ENCODE measurements at regions not wholly inside any gene's neighbourhood (a gene's known extent, or its start where the extent isn't known, plus 50 kb on each side); places are given as distances from the start of the nearest gene placed in this dataset.
"Not testable (repeated sequence)": the region's sequence is repeated elsewhere in the genome, so short reads cannot be mapped to it uniquely, and the experiment has no call there.

DNA sequence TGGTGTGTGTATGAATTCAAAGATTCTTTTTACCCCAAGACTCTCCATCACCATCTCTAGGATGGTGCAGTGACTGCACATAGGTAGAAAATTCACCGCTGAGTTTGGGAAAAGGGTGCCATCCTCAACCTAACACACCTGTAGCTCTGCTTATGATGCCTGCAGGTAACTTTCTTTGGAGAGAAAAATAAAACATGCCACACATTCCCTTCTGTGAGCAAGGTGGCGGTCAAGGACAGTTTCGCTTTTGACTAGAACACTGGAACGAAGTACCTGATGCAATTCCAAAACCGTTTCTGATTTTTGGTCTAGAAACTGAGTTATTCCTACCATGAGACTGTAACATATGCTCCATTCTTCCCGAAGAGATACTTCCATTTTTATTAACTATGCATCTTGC, 205.6 kb downstream of the FGFR2 start:
- Histone ChIP-seq H3K4me2 (ENCODE audit: control insufficient read depth, extremely low read depth, insufficient read depth, low read depth, low read length) (peak overlapping the region; percentile 1), H3K79me2 (ENCODE audit: control insufficient read depth, insufficient read depth, low read length) (no peaks in the 10 kb centered on the region), H3K9ac (ENCODE audit: control insufficient read depth, extremely low read depth, insufficient read depth, low read length) (no peak overlapping the region), H2AFZ (ENCODE audit: control insufficient read depth, low read length) (peak overlapping the region; percentile 22), H3K36me3 (ENCODE audit: control insufficient read depth in 2 of 2, extremely low read depth in 1 of 2, insufficient read depth in 2 of 2, low read length in 2 of 2) (no peaks in the 10 kb centered on the region), H3K27ac (ENCODE audit: control insufficient read depth, insufficient read depth, low read length) (no peak overlapping the region), H3K4me1 (ENCODE audit: control insufficient read depth, extremely low read depth, insufficient read depth, low read length) (no peaks in the 10 kb centered on the region), H3K9me1 (ENCODE audit: control insufficient read depth, extremely low read depth, insufficient read depth, low read length) (no peaks in the 10 kb centered on the region), H3K9me3 (ENCODE audit: control insufficient read depth, low read depth, low read length) (no peaks in the 10 kb centered on the region), H4K20me1 (ENCODE audit: control insufficient read depth, extremely low read depth, insufficient read depth, low read length) (no peaks in the 10 kb centered on the region), H3K4me3 (ENCODE audit: control insufficient read depth in 2 of 3, extremely low read depth in 1 of 3, insufficient read depth in 2 of 3, low read depth in 1 of 3, low read length in 3 of 3) (no peak overlapping the region), H3K27me3 (ENCODE audit: control insufficient read depth, extremely low read depth, insufficient read depth, low read length) (no peaks in the 10 kb centered on the region)
- TF ChIP-seq EZH2 (IDR thresholded peaks at IDR 0.05; ENCODE audit: low read length) (no peak), CTCF (optimal IDR thresholded peaks at IDR 0.05 in 1 of 3, IDR thresholded peaks at IDR 0.05 in 1 of 3, conservative IDR thresholded peaks at IDR 0.05 in 1 of 3; ENCODE audit: extremely low read depth in 1 of 3, insufficient read depth in 2 of 3, low read length in 3 of 3) (no peak)
- dilution Hi-C loops (cut with MboI; ENCODE audit: extremely low pct_ligation_motif_present, low sequenced_read_pairs), result no loop called here
- FAIRE-seq, result peak; percentile 34
- no peak for DNase-seq (ENCODE audit: low read depth, low spot score)

DNA sequence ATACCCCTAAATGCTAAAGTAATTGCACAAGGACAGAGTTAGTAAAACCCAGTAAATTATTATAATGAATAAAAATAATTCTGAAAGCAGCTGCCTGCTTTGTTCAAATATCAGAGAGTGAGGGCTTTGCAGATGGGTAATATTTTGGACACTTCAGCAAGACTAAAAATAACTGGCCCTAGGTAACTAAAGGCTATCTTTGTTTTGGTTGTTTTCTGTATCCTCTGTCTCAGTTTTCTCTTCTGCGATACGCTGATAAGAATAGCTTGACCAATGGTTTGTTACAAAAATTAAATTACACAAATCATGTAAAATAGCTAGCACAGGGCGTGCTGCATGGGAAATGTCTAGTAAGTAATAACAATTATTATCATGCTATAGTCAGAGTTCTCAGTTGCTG, 204.7 kb downstream of the FGFR2 start:
- DNase-seq (ENCODE audit: low read depth, low spot score) (no peak), FAIRE-seq (no peak)
- Histone ChIP-seq H3K79me2 (ENCODE audit: control insufficient read depth, insufficient read depth, low read length) (no peaks in the 10 kb centered on the region), H2AFZ (ENCODE audit: control insufficient read depth, low read length) (no peak overlapping the region), H3K4me2 (ENCODE audit: control insufficient read depth, extremely low read depth, insufficient read depth, low read depth, low read length) (no peak overlapping the region), H3K27ac (ENCODE audit: control insufficient read depth, insufficient read depth, low read length) (no peak overlapping the region), H3K27me3 (ENCODE audit: control insufficient read depth, extremely low read depth, insufficient read depth, low read length) (no peaks in the 10 kb centered on the region), H3K9ac (ENCODE audit: control insufficient read depth, extremely low read depth, insufficient read depth, low read length) (no peak overlapping the region), H3K9me3 (ENCODE audit: control insufficient read depth, low read depth, low read length) (no peaks in the 10 kb centered on the region), H3K36me3 (ENCODE audit: control insufficient read depth in 2 of 2, extremely low read depth in 1 of 2, insufficient read depth in 2 of 2, low read length in 2 of 2) (no peaks in the 10 kb centered on the region), H3K4me3 (ENCODE audit: control insufficient read depth in 2 of 3, extremely low read depth in 1 of 3, insufficient read depth in 2 of 3, low read depth in 1 of 3, low read length in 3 of 3) (no peak overlapping the region), H4K20me1 (ENCODE audit: control insufficient read depth, extremely low read depth, insufficient read depth, low read length) (no peaks in the 10 kb centered on the region), H3K9me1 (ENCODE audit: control insufficient read depth, extremely low read depth, insufficient read depth, low read length) (no peaks in the 10 kb centered on the region), H3K4me1 (ENCODE audit: control insufficient read depth, extremely low read depth, insufficient read depth, low read length) (no peaks in the 10 kb centered on the region)
- dilution Hi-C loops (cut with MboI; ENCODE audit: extremely low pct_ligation_motif_present, low sequenced_read_pairs), result no loop called here
- TF ChIP-seq CTCF (optimal IDR thresholded peaks at IDR 0.05 in 1 of 3, IDR thresholded peaks at IDR 0.05 in 1 of 3, conservative IDR thresholded peaks at IDR 0.05 in 1 of 3; ENCODE audit: extremely low read depth in 1 of 3, insufficient read depth in 2 of 3, low read length in 3 of 3), result no peak
- TF ChIP-seq EZH2 (IDR thresholded peaks at IDR 0.05; ENCODE audit: low read length), result no peak

- dilution Hi-C loops (cut with MboI; ENCODE audit: extremely low pct_ligation_motif_present, low sequenced_read_pairs), result not testable (repeated sequence)
Measured at GRCh38 chr10:121400507-121400906, 197.7 kb downstream of the FGFR2 start.

More at GRCh38 chr10:121400507-121400906, 197.7 kb downstream of the FGFR2 start:
- H2AFZ ChIP-seq (ENCODE audit: control insufficient read depth, low read length); H3K4me2 ChIP-seq (ENCODE audit: control insufficient read depth, extremely low read depth, insufficient read depth, low read depth, low read length); DNase-seq (ENCODE audit: low read depth, low spot score); H3K4me1 ChIP-seq (ENCODE audit: control insufficient read depth, extremely low read depth, insufficient read depth, low read length); FAIRE-seq; H3K27me3 ChIP-seq (ENCODE audit: control insufficient read depth, extremely low read depth, insufficient read depth, low read length); H3K79me2 ChIP-seq (ENCODE audit: control insufficient read depth, insufficient read depth, low read length); H3K9ac ChIP-seq (ENCODE audit: control insufficient read depth, extremely low read depth, insufficient read depth, low read length); H3K27ac ChIP-seq (ENCODE audit: control insufficient read depth, insufficient read depth, low read length); H3K9me3 ChIP-seq (ENCODE audit: control insufficient read depth, low read depth, low read length); H4K20me1 ChIP-seq (ENCODE audit: control insufficient read depth, extremely low read depth, insufficient read depth, low read length); H3K9me1 ChIP-seq (ENCODE audit: control insufficient read depth, extremely low read depth, insufficient read depth, low read length); H3K4me3 ChIP-seq (ENCODE audit: control insufficient read depth in 2 of 3, extremely low read depth in 1 of 3, insufficient read depth in 2 of 3, low read depth in 1 of 3, low read length in 3 of 3); H3K36me3 ChIP-seq (ENCODE audit: control insufficient read depth in 2 of 2, extremely low read depth in 1 of 2, insufficient read depth in 2 of 2, low read length in 2 of 2): not testable (repeated sequence)
